DND-41 (cell line): ENCODE measurements at regions not wholly inside any gene's neighbourhood (a gene's known extent, or its start where the extent isn't known, plus 50 kb on each side); places are given as distances from the start of the nearest gene placed in this dataset.

Experiments used
- CTCF ChIP-seq: IDR thresholded peaks from 2 replicates; pipeline ENCODE4 v1.5.1; 2012; ENCODE audit warnings: borderline replicate concordance, low read length, moderate library complexity, mild to moderate bottlenecking; ENCODE audit not compliant: poor library complexity, severe bottlenecking; ENCODE audit errors: extremely low read depth
- EZH2 ChIP-seq: IDR thresholded peaks from 3 replicates; pipeline ENCODE4 v1.6.1; 2012; ENCODE audit warnings: borderline replicate concordance, low read depth, mild to moderate bottlenecking, moderate library complexity, low read length, inconsistent platforms; ENCODE audit not compliant: severe bottlenecking

- no peak for TF ChIP-seq CTCF
- no peak for TF ChIP-seq EZH2
Measured at GRCh38 chr10:28988980-28989379, 299.9 kb upstream of the LYZL1 start.
